AG10803 (cell line): ENCODE measurements at regions not wholly inside any gene's neighbourhood (a gene's known extent, or its start where the extent isn't known, plus 50 kb on each side); places are given as distances from the start of the nearest gene placed in this dataset.

ENCODE experiments used
- DNase-seq: peaks from one replicate; pipeline ENCODE4 v3.0.0; 2010; ENCODE audit warnings: low read depth
- H3K4me3 ChIP-seq: 2 replicates; pipeline ENCODE4 v1.5.1; 2011; ENCODE audit warnings: mild to moderate bottlenecking, low read length, control low read depth
- CTCF ChIP-seq: conservative IDR thresholded peaks from 2 replicates; pipeline ENCODE4 v1.5.1; 2011; ENCODE audit warnings: mild to moderate bottlenecking, low read length, control low read depth, inconsistent platforms

- DNase-seq, result no peak
- no peak overlapping the region for H3K4me3 ChIP-seq
- TF ChIP-seq CTCF, result no peak
Measured at GRCh38 chr1:108072212-108072611, 107.2 kb upstream of the VAV3 start.

- no peak for TF ChIP-seq CTCF
- no peak overlapping the region for H3K4me3 ChIP-seq
- DNase-seq, result no peak
Measured at GRCh38 chr1:108071601-108072000, 106.6 kb upstream of the VAV3 start.

GRCh38 chr1:108070662-108071061 lies 105.7 kb upstream of the VAV3 start:
- no peak overlapping the region for H3K4me3 ChIP-seq
- DNase-seq, result no peak
- no peak for TF ChIP-seq CTCF

GRCh38 chr1:108067884-108068540 lies 103.0 kb upstream of the VAV3 start:
- no peak for TF ChIP-seq CTCF
- H3K4me3 ChIP-seq, result no peak overlapping the region
- no peak for DNase-seq

- H3K4me3 ChIP-seq, result no peak overlapping the region
- TF ChIP-seq CTCF, result no peak
- no peak for DNase-seq
Measured at GRCh38 chr1:108066808-108067207, 101.8 kb upstream of the VAV3 start.

GRCh38 chr1:108064255-108064654 lies 99.3 kb upstream of the VAV3 start:
- no peak overlapping the region for H3K4me3 ChIP-seq
- TF ChIP-seq CTCF, result no peak
- DNase-seq, result no peak

GRCh38 chr1:108063703-108064102 lies 98.7 kb upstream of the VAV3 start:
- H3K4me3 ChIP-seq, result no peak overlapping the region
- no peak for DNase-seq
- no peak for TF ChIP-seq CTCF
